ENCODE measurements at regions not wholly inside any gene's neighbourhood (a gene's known extent, or its start where the extent isn't known, plus 50 kb on each side); places are given as distances from the start of the nearest gene placed in this dataset.

- Histone ChIP-seq H3K4me1 (ENCODE audit: insufficient read depth) (no peaks in the 10 kb centered on the region), H3K4me3 (no peak overlapping the region), H3K36me3 (no peaks in the 10 kb centered on the region), H3K27me3 (no peaks in the 10 kb centered on the region), H3K27ac (no peak overlapping the region), H3K9me3 (no peaks in the 10 kb centered on the region)
- no peak for DNase-seq
- TF ChIP-seq EP300 (IDR thresholded peaks at IDR 0.05), result no peak
- no peak for TF ChIP-seq POLR2A (IDR thresholded peaks at IDR 0.05)
- 77 to 84% (median 82%) methylated on average over 3 of the region's 3 CpGs for WGBS, 3 donors
- intact Hi-C loops (cut with DNase I), result no loop called here
Observed at GRCh38 chr2:18483896-18484295, 76.6 kb downstream of the RDH14 start.

- Histone ChIP-seq H3K9me3 (no peaks in the 10 kb centered on the region), H3K27ac (no peak overlapping the region), H3K4me3 (no peak overlapping the region), H3K27me3 (no peaks in the 10 kb centered on the region), H3K4me1 (ENCODE audit: insufficient read depth) (no peaks in the 10 kb centered on the region), H3K36me3 (no peaks in the 10 kb centered on the region)
- DNase-seq, result no peak
- intact Hi-C loops (cut with DNase I), result no loop called here
- TF ChIP-seq EP300 (IDR thresholded peaks at IDR 0.05), result no peak
- TF ChIP-seq CTCF (IDR thresholded peaks at IDR 0.05), result no peak
- no peak for TF ChIP-seq POLR2A (IDR thresholded peaks at IDR 0.05)
Observed at GRCh38 chr2:18482666-18483065, 77.8 kb downstream of the RDH14 start.

- Histone ChIP-seq H3K4me3 (no peak overlapping the region), H3K4me1 (ENCODE audit: insufficient read depth) (no peaks in the 10 kb centered on the region), H3K9me3 (no peaks in the 10 kb centered on the region), H3K27ac (no peak overlapping the region), H3K27me3 (no peaks in the 10 kb centered on the region), H3K36me3 (no peaks in the 10 kb centered on the region)
- TF ChIP-seq CTCF (IDR thresholded peaks at IDR 0.05), result no peak
- TF ChIP-seq EP300 (IDR thresholded peaks at IDR 0.05), result no peak
- no peak for TF ChIP-seq POLR2A (IDR thresholded peaks at IDR 0.05)
- DNase-seq, result no peak
- 18 to 45% (median 38%) methylated on average over 3 of the region's 3 CpGs for WGBS, 3 donors
- intact Hi-C loops (cut with DNase I), result no loop called here
Observed at GRCh38 chr2:18479947-18480369, 80.5 kb downstream of the RDH14 start.

- TF ChIP-seq POLR2A (IDR thresholded peaks at IDR 0.05) (no peak), EP300 (IDR thresholded peaks at IDR 0.05) (no peak), CTCF (IDR thresholded peaks at IDR 0.05) (no peak)
- WGBS, 3 donors, result 85 to 94% (median 92%) methylated on average over 1 of the region's 1 CpG
- DNase-seq, result no peak
- H3K4me3 ChIP-seq, result no peak overlapping the region
- no peaks in the 10 kb centered on the region for H3K27me3 ChIP-seq
- H3K4me1 ChIP-seq (ENCODE audit: insufficient read depth), result peaks cover 3% of the 10 kb centered on the region
- H3K27ac ChIP-seq, result no peak overlapping the region
- H3K36me3 ChIP-seq, result no peaks in the 10 kb centered on the region
- H3K9me3 ChIP-seq, result no peaks in the 10 kb centered on the region
- intact Hi-C loops (cut with DNase I), result no loop called here
Observed at GRCh38 chr2:18477293-18477692, 83.2 kb downstream of the RDH14 start.

- Histone ChIP-seq H3K4me3 (no peak overlapping the region), H3K27me3 (no peaks in the 10 kb centered on the region), H3K27ac (no peak overlapping the region), H3K36me3 (no peaks in the 10 kb centered on the region), H3K4me1 (ENCODE audit: insufficient read depth) (peaks cover 3% of the 10 kb centered on the region), H3K9me3 (no peaks in the 10 kb centered on the region)
- no peak for DNase-seq
- intact Hi-C loops (cut with DNase I), result no loop called here
- no peak for TF ChIP-seq EP300 (IDR thresholded peaks at IDR 0.05)
- no peak for TF ChIP-seq CTCF (IDR thresholded peaks at IDR 0.05)
- no peak for TF ChIP-seq POLR2A (IDR thresholded peaks at IDR 0.05)
- 86 to 94% (median 92%) methylated on average over 3 of the region's 3 CpGs for WGBS, 3 donors
Observed at GRCh38 chr2:18476484-18476883, 84.0 kb downstream of the RDH14 start.

All from ovary (tissue), 7 donors.